ENCODE measurements at regions not wholly inside any gene's neighbourhood (a gene's known extent, or its start where the extent isn't known, plus 50 kb on each side); places are given as distances from the start of the nearest gene placed in this dataset.
A peak's percentile ranks its signal among the peaks of the same experiment; 100 is the strongest.
"Not testable (repeated sequence)": the region's sequence is repeated elsewhere in the genome, so short reads cannot be mapped to it uniquely, and the experiment has no call there.

DNA sequence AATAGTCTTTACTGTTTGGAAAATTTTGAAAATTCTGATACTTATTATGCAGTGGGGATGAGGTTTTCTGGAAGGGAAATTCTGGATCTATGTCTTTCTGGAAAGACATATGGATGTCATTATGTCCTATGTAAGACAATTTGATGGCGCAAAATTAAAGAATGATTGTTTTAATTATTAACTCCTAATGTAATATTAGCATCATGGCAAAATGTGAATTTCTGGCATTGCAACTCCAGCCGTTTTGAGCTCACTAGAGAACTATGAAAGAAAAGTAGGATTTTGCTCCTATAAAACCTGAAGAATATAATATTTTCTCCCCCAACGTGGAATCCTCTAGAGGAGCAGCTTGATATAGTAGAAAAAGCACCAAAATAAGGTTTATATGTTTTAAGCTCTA is 243.2 kb downstream of the RFPL4B start:
- DNase-seq (ENCODE audit: low read depth in 1 of 2, low spot score in 1 of 2) = no peak
- in situ Hi-C loops (cut with HindIII; ENCODE audit: low pct_unique_long_range_greater_than_20kb, low sequenced_read_pairs) = no loop called here
- TF ChIP-seq JUND (IDR thresholded peaks at IDR 0.05; ENCODE audit: low read depth) = no peak

DNA sequence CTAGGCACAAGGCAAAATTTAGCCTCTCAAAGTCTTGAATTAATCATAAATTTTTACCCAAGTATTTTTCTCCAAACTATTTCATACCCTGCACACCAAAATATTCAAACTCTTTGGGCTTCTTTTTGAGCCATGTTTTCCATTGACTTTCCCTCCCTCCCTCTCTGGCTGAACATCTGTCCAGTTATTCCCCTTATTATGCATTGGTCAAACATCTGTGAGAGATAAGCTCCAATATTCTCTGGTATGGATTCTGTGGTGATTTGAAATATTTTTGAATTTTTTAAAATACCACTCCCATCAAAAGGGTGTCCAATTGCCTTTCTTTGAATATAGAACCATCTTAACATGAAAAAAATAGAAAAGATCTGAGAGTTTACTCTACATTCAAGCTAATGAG is 244.2 kb downstream of the RFPL4B start:
- no peak for DNase-seq (ENCODE audit: low read depth in 1 of 2, low spot score in 1 of 2)
- in situ Hi-C loops (cut with HindIII; ENCODE audit: low pct_unique_long_range_greater_than_20kb, low sequenced_read_pairs) = no loop called here
- no peak for TF ChIP-seq JUND (IDR thresholded peaks at IDR 0.05; ENCODE audit: low read depth)

DNA sequence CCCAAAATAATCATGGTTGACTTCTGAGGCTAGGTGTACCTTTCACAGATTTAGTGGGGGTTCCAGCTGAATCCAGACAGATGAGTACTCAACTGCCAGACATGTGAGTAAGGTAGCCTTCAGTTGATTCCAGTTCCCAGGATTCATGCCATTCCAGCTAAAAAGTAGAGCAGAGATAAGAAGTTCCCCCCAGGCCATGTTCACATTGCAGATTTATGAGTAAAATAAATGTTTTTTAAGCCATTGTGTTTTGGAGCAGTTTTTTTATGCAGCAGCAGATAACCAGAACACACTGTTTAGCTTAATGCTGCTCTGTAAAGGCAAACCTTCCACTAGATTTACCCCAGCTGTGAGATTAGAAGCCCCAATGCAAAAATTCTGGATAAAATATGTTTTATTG is 245.0 kb downstream of the RFPL4B start:
- no peak for DNase-seq (ENCODE audit: low read depth in 1 of 2, low spot score in 1 of 2)
- no peak for TF ChIP-seq JUND (IDR thresholded peaks at IDR 0.05; ENCODE audit: low read depth)
- in situ Hi-C loops (cut with HindIII; ENCODE audit: low pct_unique_long_range_greater_than_20kb, low sequenced_read_pairs) = no loop called here

DNA sequence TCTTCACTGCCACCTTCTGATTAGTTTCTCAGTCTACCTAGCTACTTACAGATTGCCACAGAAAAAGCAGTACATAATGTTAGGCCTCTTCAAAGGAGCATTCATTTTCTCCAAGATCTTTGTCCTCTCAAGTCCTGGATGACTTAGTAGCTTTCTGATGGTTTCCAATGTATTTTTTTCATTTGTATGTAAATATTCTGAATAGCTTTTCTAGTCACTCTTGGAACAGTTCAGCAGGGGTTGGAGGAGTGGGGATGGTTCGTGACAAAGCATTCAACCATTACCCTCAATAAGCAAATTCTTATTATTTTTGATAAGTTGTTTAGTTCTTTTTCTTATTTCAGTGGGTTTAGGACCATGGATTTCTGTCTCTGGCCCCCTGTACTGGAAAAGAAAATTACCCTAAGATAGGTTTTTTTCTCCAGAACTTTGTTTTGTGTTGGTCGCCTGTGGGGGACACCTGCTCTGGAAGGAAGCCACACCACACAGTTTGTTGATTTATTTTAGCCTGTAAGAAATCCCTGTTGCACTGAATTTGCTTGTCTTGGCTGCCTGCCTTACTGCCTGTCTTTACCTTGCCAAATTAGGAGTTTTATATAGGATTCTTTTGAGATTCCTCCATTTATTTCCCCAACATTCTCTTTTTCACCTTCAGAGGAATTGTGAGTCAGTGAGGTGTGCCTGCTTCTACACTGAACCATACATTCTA is 247.9 kb downstream of the RFPL4B start:
- DNase-seq (ENCODE audit: low read depth in 1 of 2, low spot score in 1 of 2) = no peak
- in situ Hi-C loops (cut with HindIII; ENCODE audit: low pct_unique_long_range_greater_than_20kb, low sequenced_read_pairs) = no loop called here
- TF ChIP-seq JUND (IDR thresholded peaks at IDR 0.05; ENCODE audit: low read depth) = no peak

DNA sequence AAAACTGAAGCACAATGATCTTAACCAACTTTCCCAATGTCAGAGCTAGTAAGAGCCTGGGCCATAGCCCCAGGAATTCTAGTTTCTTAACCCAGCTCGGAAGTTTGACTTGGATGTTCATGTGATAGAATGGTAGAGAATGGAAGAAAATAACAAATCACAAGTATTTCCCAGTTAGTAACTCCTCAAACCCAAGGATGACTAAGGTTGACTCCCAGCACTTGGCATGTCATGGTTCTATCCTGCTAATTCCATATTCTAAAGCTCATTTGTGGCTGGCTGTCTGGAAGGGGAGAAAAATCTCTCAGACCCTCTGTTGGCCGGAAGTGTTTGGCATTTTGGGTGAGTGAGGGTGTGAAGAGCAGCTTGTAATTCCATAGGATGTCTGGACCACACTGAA is 248.7 kb downstream of the RFPL4B start:
- TF ChIP-seq JUND (IDR thresholded peaks at IDR 0.05; ENCODE audit: low read depth) = no peak
- DNase-seq (ENCODE audit: low read depth in 1 of 2, low spot score in 1 of 2) = no peak
- in situ Hi-C loops (cut with HindIII; ENCODE audit: low pct_unique_long_range_greater_than_20kb, low sequenced_read_pairs) = no loop called here

DNA sequence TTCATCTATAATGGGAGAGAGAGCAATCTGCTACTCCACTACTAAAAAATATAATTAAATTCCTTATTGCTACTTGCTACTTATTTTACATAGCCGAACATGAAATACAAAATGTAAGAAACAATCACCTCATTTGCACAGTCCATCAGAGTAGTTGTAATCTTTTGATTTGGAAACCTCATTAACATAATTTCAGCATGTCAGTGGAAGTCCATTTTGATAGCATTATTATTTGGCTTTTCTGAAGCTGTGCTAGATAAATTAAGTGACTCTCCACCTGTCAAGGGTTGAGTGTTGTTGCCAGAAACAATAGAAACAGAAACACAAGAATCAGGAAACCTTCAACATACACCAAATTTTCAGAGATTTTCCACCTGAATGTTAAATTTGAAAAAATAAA is 250.0 kb downstream of the RFPL4B start:
- no peak for DNase-seq (ENCODE audit: low read depth in 1 of 2, low spot score in 1 of 2)
- in situ Hi-C loops (cut with HindIII; ENCODE audit: low pct_unique_long_range_greater_than_20kb, low sequenced_read_pairs) = no loop called here
- no peak for TF ChIP-seq JUND (IDR thresholded peaks at IDR 0.05; ENCODE audit: low read depth)

DNA sequence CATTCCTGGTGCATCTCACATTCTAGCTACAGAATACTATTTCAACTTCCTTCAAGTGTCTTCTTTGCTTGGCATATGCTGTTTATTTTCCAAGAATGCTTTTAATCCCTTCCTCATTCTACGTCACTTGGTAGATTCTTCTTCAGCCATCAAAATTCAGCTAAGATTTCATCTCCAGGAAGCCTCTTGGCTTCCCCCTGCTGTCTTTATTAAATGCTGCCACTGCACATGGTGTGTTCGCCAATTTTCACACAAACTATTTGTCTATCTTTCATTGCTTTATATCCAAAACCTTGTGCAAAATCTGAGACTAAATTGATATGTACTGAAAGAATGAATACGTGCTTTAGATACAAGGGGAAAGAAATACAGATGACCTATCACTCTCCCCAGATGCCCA is 253.0 kb downstream of the RFPL4B start:
- in situ Hi-C loops (cut with HindIII; ENCODE audit: low pct_unique_long_range_greater_than_20kb, low sequenced_read_pairs) = no loop called here
- DNase-seq (ENCODE audit: low read depth in 1 of 2, low spot score in 1 of 2) = no peak
- no peak for TF ChIP-seq JUND (IDR thresholded peaks at IDR 0.05; ENCODE audit: low read depth)

DNA sequence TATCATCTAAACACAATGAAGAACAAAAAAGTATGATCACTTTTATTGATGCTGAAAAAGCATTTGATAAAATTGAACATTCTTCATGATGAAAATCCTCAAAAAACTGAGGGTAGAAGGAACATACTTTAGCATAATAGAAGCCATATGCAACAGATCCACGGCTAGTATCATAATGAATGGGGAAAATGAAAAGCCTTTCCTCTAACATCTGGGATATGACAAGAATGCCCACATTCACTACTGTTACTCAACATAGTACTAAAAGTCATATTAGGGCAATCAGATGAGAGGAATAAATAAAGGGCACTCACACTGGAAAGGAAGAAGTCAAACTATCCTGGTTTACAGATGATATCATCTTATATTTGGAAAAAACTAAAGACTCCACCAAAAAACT is 256.6 kb downstream of the RFPL4B start:
- DNase-seq (ENCODE audit: low read depth in 1 of 2, low spot score in 1 of 2) = no peak
- in situ Hi-C loops (cut with HindIII; ENCODE audit: low pct_unique_long_range_greater_than_20kb, low sequenced_read_pairs) = no loop called here
- no peak for TF ChIP-seq JUND (IDR thresholded peaks at IDR 0.05; ENCODE audit: low read depth)

DNA sequence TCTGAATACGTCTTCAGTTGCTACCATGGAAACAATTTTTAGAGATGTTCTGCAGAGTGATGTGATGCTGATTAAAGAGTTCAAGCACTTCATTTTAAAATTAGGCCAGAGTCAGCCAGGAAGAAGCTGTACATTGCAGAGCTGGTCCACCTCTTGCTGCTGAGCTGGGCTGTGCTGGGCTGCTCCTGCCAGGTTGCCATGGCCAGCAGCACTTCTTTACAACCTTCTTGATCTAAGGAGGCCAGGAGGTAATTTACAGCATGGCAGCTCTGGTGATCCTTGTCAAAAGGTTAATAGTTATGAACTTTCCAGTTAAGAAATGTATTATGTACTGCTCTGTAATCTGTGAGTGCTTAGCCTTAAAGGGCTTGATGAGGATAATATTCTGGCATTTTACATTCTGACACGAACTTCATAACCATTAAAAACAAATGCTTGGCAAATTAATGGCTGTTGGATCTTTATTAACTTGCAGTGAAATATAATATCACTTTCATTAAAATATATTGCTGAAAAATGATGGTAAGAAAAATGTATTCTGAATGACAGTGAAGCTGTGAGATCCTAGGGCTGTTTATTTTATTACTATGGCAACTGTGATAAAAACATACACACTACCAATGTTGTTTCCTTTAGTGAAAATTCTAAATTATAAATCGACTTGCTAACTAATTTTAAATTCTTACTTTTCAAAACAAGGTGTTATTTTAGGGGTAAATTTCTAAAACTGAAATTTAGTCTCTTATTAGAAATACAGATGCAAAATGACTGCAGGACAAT is 259.7 kb downstream of the RFPL4B start:
- TF ChIP-seq JUND (IDR thresholded peaks at IDR 0.05; ENCODE audit: low read depth) = no peak
- no peak for DNase-seq (ENCODE audit: low read depth in 1 of 2, low spot score in 1 of 2)
- in situ Hi-C loops (cut with HindIII; ENCODE audit: low pct_unique_long_range_greater_than_20kb, low sequenced_read_pairs) = no loop called here

DNA sequence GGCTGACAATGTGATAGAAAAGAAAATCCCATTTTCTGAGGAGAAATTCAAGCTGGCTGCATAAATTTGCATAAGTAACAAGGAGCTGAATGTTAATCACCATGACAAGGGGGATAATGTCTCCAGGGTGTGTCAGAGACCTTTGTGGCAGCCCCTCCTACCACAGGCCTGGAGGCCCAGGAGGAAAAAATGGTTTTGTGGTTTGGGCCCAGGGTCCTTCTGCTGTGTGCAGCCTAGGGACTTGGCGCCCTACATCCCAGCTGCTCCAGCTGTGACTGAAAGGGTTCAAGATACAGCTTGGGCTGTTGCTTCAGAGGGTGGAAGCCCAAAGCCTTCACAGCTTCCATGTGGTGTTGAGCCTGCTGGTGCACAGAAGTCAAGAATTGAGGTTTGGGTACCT is 261.8 kb downstream of the RFPL4B start:
- DNase-seq (ENCODE audit: low read depth in 1 of 2, low spot score in 1 of 2); in situ Hi-C loops (cut with HindIII; ENCODE audit: low pct_unique_long_range_greater_than_20kb, low sequenced_read_pairs): not testable (repeated sequence)

DNA sequence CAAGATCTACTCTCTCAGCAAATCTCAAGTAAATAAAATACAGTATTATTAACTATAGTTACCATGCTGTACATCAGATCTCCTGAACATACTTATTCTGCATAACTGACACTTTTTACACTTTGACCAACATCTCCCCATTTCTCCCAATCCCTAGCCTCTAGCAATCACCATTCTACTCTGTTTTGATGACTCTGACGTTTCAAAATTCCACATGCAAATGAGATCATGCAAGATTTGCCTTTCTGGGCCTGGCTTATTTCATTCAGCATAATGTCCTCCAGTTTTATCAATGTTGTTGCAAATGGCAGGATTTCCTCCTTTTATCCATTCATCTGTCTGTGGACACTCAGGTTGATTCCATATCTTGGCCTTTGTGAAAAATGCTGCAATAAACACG is 266.3 kb downstream of the RFPL4B start:
- no peak for TF ChIP-seq JUND (IDR thresholded peaks at IDR 0.05; ENCODE audit: low read depth)
- in situ Hi-C loops (cut with HindIII; ENCODE audit: low pct_unique_long_range_greater_than_20kb, low sequenced_read_pairs) = no loop called here
- no peak for DNase-seq (ENCODE audit: low read depth in 1 of 2, low spot score in 1 of 2)

DNA sequence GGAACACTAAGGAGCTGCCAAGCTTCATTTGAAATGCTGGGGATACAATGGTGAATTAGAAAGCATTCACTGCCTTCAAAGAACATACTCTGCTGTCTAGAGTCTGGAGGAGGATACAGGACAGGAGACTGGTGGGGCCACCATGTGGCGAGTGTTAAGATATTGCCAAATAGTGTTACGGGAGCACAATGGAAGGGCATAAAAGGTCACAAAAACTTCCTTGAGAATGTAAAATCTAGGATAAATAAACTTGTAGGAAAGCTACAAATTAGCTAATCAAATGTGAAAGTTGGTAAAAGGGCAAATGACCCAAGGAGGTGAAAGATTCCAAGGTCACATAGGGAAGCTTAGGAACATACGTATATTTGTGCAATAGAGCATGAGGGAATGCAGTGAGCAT is 271.7 kb downstream of the RFPL4B start:
- in situ Hi-C loops (cut with HindIII; ENCODE audit: low pct_unique_long_range_greater_than_20kb, low sequenced_read_pairs) = no loop called here
- no peak for TF ChIP-seq JUND (IDR thresholded peaks at IDR 0.05; ENCODE audit: low read depth)
- peak; percentile 1 to 32 for DNase-seq (ENCODE audit: low read depth in 1 of 2, low spot score in 1 of 2)

DNA sequence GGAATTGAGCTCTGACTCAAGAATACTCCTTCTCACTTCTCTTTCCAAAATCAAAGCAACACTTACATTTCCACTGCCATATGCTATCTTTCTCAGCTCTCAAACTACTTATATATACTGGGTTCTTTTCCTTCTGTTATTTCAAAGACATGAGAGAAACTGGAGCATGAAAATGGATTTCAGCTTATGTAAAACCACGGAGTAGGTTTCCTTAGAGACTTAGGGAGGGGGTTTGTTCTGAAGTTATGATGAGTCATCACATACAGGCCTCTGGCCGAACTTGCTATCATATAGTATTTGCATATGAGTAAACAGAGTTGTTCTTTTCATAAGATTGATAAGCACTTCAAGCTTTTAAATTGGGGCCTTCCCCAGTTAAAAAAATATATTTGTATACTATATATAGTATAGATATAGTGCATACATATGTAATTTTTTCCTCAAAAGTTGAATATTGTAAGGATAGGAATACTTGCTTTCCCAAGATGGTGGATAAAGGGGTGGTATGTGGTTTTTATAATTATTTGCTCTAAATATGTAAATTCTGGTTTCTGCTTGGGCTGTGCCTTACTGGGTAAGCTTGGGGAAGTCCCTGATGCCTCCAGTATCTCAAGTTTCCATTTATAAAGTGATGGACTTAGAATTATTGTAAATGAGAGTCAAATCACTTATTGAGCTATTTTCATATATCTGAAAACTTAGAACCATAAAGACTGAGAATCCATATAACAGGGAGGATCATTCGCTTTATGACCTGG is 273.9 kb downstream of the RFPL4B start:
- in situ Hi-C loops (cut with HindIII; ENCODE audit: low pct_unique_long_range_greater_than_20kb, low sequenced_read_pairs) = no loop called here
- no peak for DNase-seq (ENCODE audit: low read depth in 1 of 2, low spot score in 1 of 2)
- no peak for TF ChIP-seq JUND (IDR thresholded peaks at IDR 0.05; ENCODE audit: low read depth)
